ENCODE measurements at regions not wholly inside any gene's neighbourhood (a gene's known extent, or its start where the extent isn't known, plus 50 kb on each side); places are given as distances from the start of the nearest gene placed in this dataset.
A peak's percentile ranks its signal among the peaks of the same experiment; 100 is the strongest.

- no peak for TF ChIP-seq JUND (IDR thresholded peaks at IDR 0.05; ENCODE audit: low read depth)
- in situ Hi-C loops (cut with HindIII; ENCODE audit: low pct_unique_long_range_greater_than_20kb, low sequenced_read_pairs): no loop called here
- DNase-seq (ENCODE audit: low read depth in 1 of 2, low spot score in 1 of 2): no peak
Measured at GRCh38 chr2:188196343-188197008, 95.2 kb upstream of the GULP1 start.

DNA sequence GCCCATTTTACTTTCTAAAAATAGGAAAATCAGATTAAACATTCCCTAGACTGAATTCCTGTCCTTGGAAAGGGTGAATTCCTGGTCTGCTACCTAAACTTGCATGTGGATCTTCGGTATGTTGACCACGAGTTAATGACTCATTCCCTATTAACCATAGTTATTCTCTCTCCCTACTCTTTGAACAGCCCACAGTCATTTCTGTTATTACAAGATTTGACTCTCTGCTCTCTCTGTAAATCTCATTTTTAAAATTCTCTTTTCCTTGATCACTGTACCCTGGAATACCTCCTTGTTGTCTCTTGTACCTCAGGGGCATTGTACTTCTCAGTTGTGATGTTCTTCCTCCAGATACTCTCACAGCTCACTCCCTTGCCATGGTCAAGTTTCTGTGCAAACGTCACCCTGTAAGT, 92.0 kb upstream of the GULP1 start:
- TF ChIP-seq JUND (IDR thresholded peaks at IDR 0.05; ENCODE audit: low read depth): no peak
- in situ Hi-C loops (cut with HindIII; ENCODE audit: low pct_unique_long_range_greater_than_20kb, low sequenced_read_pairs): no loop called here
- no peak for DNase-seq (ENCODE audit: low read depth in 1 of 2, low spot score in 1 of 2)

DNA sequence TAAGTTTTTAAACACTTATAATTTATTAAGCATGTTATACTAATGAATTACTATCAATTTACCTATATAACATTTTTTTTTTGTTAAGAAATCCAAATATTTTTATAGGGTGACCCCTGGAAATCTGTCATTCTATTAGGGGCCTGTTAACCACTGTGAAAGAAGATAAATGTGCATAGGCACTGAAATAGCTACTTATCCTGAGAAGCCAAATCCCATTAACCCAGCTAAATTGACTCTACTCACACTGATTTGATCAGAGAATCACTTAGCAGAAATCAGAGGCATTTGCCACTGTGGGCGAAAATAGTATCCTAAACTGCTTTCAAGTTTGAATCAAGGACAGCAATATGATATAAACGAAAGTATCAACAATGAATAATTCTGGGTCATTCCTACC, 90.0 kb upstream of the GULP1 start:
- TF ChIP-seq JUND (IDR thresholded peaks at IDR 0.05; ENCODE audit: low read depth): no peak
- no peak for DNase-seq (ENCODE audit: low read depth in 1 of 2, low spot score in 1 of 2)
- in situ Hi-C loops (cut with HindIII; ENCODE audit: low pct_unique_long_range_greater_than_20kb, low sequenced_read_pairs): no loop called here

DNA sequence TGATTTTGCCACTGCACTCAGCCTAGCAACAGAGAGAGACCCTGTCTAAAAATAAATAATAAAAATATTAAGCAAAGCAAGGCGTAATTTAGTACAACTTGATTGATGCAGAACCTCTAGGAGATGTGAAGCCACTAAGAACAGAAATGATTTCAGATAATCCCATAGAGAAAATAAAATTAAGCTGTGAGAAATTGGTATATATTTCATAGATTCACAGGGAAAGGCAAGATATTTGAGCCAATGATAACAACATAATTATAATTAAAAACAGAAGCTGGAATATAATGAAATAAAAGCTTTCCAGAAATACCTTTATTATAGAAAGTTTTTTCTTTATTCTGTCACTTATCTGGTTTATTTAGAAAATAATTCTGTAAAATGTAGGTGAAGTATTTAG, 88.9 kb upstream of the GULP1 start:
- no peak for TF ChIP-seq JUND (IDR thresholded peaks at IDR 0.05; ENCODE audit: low read depth)
- in situ Hi-C loops (cut with HindIII; ENCODE audit: low pct_unique_long_range_greater_than_20kb, low sequenced_read_pairs): no loop called here
- no peak for DNase-seq (ENCODE audit: low read depth in 1 of 2, low spot score in 1 of 2)

GRCh38 chr2:188203776-188204175, 87.9 kb upstream of the GULP1 start:
- in situ Hi-C loops (cut with HindIII; ENCODE audit: low pct_unique_long_range_greater_than_20kb, low sequenced_read_pairs): no loop called here
- no peak for TF ChIP-seq JUND (IDR thresholded peaks at IDR 0.05; ENCODE audit: low read depth)
- no peak for DNase-seq (ENCODE audit: low read depth in 1 of 2, low spot score in 1 of 2)

DNA sequence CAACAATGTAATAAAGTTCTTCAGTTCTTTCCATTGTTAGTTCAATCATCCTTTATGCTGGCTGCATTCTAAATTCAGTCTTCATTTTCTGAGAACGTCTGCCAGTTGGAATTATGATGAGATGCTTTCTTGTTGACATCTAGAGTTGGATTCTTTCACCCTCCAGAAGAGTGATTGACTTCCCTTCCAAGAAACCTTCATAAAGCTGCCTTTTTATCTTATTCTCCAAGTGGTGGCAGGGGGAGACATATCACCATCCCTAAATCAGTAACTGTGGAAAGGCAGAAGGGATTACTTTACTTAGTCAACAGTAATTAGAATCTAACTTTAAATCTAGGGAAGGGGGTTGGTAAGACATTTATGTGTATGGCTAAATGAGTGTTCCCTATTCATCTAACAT, 86.8 kb upstream of the GULP1 start:
- DNase-seq (ENCODE audit: low read depth in 1 of 2, low spot score in 1 of 2): no peak
- TF ChIP-seq JUND (IDR thresholded peaks at IDR 0.05; ENCODE audit: low read depth): no peak
- in situ Hi-C loops (cut with HindIII; ENCODE audit: low pct_unique_long_range_greater_than_20kb, low sequenced_read_pairs): no loop called here

GRCh38 chr2:188207554-188207953, 84.1 kb upstream of the GULP1 start:
- no peak for DNase-seq (ENCODE audit: low read depth in 1 of 2, low spot score in 1 of 2)
- in situ Hi-C loops (cut with HindIII; ENCODE audit: low pct_unique_long_range_greater_than_20kb, low sequenced_read_pairs): no loop called here
- no peak for TF ChIP-seq JUND (IDR thresholded peaks at IDR 0.05; ENCODE audit: low read depth)

DNA sequence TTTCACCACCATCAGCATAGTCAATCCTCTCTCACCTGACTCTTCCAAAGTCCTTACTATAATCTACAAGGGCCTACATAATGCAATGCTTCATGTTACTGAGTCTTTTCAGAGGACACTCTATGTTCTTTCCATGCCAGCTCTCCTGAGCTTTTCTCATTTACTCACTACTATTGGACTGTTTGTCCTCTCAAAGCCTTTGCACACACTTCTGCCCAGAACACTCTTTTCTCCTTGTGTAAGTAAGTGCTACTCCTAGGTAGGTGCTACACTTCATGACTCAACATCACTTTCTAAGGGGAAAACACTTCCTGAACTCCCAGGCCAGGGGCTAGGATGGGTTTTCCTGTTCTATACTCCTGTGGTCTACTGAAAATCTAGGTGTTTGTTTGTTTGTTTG, 82.5 kb upstream of the GULP1 start:
- no peak for DNase-seq (ENCODE audit: low read depth in 1 of 2, low spot score in 1 of 2)
- TF ChIP-seq JUND (IDR thresholded peaks at IDR 0.05; ENCODE audit: low read depth): no peak
- in situ Hi-C loops (cut with HindIII; ENCODE audit: low pct_unique_long_range_greater_than_20kb, low sequenced_read_pairs): no loop called here

DNA sequence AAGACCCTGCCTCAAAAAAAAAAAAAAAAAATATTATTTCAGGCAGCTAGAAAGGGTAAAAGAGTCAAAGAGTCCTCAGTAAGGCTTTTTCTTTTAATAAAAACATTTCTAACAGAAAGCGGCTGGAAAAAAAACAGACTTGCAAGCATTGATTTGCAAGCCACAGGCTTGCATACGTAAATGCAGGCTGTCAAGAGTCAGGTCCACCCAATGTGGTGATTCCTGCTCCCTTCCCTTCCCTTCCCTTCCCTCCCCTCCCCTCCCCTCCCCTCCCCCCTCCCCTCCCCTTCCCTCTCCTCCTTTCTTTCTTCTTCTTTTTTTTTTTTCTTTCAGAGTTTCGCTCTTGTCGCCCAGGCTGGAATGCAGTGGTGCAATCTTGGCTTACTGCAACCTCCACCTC, 74.4 kb upstream of the GULP1 start:
- in situ Hi-C loops (cut with HindIII; ENCODE audit: low pct_unique_long_range_greater_than_20kb, low sequenced_read_pairs): no loop called here
- TF ChIP-seq JUND (IDR thresholded peaks at IDR 0.05; ENCODE audit: low read depth): no peak
- no peak for DNase-seq (ENCODE audit: low read depth in 1 of 2, low spot score in 1 of 2)

DNA sequence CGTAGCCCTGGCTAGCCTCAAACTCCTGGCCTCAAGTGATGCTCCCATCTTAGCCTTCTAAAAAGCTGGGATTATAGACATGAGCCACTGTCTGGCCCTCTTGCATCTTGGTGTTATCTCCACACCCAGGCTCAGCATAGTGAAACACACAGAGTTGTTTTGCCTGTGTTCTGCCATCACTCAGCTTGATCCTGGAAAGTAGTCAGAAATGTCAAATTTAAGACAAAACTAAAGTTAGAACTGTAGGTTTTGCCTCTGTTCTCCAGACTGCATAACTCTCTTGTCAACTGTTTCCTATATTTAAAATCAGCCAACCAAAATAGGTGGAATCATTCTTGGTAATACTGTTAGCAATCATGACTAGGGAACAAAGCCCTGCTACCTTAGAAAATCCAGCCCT, 72.1 kb upstream of the GULP1 start:
- in situ Hi-C loops (cut with HindIII; ENCODE audit: low pct_unique_long_range_greater_than_20kb, low sequenced_read_pairs): no loop called here
- DNase-seq (ENCODE audit: low read depth in 1 of 2, low spot score in 1 of 2): no peak

GRCh38 chr2:188220535-188220934, 71.1 kb upstream of the GULP1 start:
- no peak for TF ChIP-seq JUND (IDR thresholded peaks at IDR 0.05; ENCODE audit: low read depth)
- in situ Hi-C loops (cut with HindIII; ENCODE audit: low pct_unique_long_range_greater_than_20kb, low sequenced_read_pairs): no loop called here
- no peak for DNase-seq (ENCODE audit: low read depth in 1 of 2, low spot score in 1 of 2)

More for the DNA sequence above, 72.1 kb upstream of the GULP1 start:
- TF ChIP-seq JUND (IDR thresholded peaks at IDR 0.05; ENCODE audit: low read depth): no peak

DNA sequence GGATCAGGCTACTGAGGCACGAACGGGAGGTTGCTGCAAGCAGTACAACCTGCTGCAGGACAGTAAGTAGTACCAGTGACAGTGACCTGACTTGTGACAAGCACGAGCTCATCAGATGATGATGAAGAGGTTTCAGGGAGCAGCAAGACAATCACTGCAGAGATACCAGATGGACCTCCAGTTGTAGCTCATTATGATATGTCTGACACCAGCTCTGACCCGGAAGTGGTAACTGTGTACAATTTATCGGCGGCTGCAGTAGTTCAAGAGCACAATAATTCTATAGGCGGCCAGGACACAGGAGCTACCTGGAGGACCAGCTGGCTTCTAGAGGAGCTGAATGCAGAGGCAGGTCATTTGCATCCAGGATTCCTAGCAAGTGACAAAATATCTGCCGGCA, 64.0 kb upstream of the GULP1 start:
- TF ChIP-seq JUND (IDR thresholded peaks at IDR 0.05; ENCODE audit: low read depth): no peak
- in situ Hi-C loops (cut with HindIII; ENCODE audit: low pct_unique_long_range_greater_than_20kb, low sequenced_read_pairs): no loop called here

GRCh38 chr2:188235364-188235763, 56.3 kb upstream of the GULP1 start:
- in situ Hi-C loops (cut with HindIII; ENCODE audit: low pct_unique_long_range_greater_than_20kb, low sequenced_read_pairs): no loop called here
- DNase-seq (ENCODE audit: low read depth in 1 of 2, low spot score in 1 of 2): no peak
- TF ChIP-seq JUND (IDR thresholded peaks at IDR 0.05; ENCODE audit: low read depth): no peak

More for the DNA sequence above, 64.0 kb upstream of the GULP1 start:
- DNase-seq (ENCODE audit: low read depth in 1 of 2, low spot score in 1 of 2): no peak

DNA sequence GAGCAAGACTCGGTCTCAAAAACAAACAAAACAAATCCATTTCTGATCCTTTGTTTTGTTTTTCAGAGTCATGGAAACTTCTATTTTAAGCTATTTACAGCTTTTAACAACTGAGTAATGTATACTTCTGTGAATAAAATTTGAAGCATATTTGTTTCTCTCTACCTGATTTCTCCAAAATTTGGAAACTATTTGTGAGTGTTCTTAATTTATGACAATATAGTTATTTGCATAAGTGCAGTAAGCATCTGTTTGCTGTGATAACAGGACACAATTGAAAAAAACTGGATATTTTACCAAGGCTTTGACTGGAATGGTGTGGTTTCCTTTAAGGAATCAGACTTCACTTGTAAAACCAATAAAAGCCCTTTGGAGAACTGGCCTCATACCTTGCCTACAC, 53.3 kb upstream of the GULP1 start:
- TF ChIP-seq JUND (IDR thresholded peaks at IDR 0.05; ENCODE audit: low read depth): no peak
- DNase-seq (ENCODE audit: low read depth in 1 of 2, low spot score in 1 of 2): peak in 1 of 2 experiments; percentile 5
- in situ Hi-C loops (cut with HindIII; ENCODE audit: low pct_unique_long_range_greater_than_20kb, low sequenced_read_pairs): no loop called here

All from T47D (cell line).